ENCODE measurements at regions not wholly inside any gene's neighbourhood (a gene's known extent, or its start where the extent isn't known, plus 50 kb on each side); places are given as distances from the start of the nearest gene placed in this dataset.
"Not testable (repeated sequence)": the region's sequence is repeated elsewhere in the genome, so short reads cannot be mapped to it uniquely, and the experiment has no call there.

DNA sequence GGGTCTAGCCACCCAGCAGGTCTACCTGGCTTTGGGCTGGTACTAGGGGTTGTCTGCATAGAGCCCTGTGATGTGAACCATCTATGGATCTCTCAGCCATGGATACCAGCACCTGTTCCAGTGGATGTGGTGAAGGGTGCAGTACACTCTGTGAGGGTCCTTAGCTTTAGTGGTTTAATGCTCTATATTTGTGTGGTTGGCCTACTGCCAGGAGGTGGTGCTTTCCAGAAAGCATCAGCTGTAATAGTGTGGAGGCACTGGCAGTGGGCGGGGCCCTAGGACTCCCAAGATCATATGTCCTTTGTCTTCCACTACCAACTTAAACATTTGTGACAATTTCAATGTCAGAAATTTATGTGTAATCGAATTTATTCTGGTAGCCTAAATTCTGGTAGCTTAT lies 1065.1 kb downstream of the RPIA start:
- peak; percentile 0 for DNase-seq (ENCODE audit: low spot score)

DNA sequence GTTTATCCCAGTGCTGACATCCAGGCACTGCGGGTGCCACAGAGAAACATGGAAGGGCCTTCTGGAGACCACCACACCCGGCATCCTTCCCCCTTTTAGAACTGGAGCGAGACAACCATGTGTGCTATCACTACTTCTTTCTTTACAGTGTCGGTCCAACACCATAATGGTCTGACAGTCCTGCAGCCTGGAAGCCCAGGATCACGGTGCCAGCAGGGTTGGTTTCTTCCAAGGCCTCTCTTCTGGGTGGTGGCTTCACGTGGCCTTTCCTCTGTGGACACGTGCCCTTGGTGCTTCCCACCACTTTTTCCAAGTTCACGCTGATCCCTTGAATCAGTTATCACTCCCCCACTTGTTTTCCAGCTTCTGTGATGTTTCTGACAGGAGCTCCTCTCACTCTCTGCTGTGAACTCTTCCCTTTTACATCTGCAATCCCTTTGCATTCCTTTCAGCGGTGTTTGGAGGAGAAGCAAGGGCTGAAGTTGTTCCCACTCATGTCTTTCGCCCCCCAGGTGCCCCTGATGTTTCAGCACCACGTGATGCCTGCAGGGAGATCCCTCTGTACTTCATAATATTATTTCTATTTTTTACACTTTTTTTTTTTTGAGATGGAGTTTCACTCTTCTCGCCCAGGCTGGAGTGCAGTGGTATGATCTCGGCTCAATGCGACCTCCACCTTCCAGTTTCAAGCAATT lies 1067.0 kb downstream of the RPIA start:
- not testable (repeated sequence) for DNase-seq (ENCODE audit: low spot score)

DNA sequence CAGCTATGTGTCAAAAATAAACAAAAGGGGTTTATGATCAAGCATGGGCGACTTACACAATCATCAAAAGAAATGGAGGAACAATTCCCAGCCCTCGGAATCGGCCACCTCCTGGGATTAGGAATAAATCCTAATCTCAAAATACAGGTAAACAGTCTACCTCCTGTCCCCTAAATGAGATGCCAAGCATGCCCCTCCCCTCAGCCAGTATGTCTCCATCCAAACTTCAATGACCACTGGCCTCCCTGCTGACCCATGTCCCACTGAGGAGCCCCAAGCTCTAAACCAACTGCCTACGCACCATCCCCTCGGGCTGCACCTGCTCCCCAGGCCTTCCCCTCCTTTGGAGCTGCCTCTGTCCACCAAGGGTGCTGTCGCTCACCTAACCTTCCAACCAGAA lies 1069.3 kb downstream of the RPIA start:
- DNase-seq (ENCODE audit: low spot score): not testable (repeated sequence)

DNA sequence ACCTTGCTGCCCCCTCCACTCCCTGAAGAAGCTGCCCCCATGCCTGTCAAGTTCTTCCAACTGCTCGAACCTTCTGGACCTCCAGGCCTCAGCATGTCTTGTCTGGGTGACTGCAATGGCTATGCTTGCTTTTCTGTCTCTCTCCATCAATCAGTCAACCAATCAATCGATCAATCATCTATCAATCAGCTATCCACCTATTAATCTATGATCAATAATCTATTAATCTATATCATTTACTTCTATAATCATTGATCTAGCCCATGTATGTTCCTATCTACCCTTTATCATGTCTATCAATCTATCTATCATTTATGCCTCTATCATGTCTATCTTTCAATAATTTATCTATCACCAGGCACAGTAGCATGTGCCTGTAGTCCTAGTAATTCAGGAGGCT lies 1069.7 kb downstream of the RPIA start:
- DNase-seq (ENCODE audit: low spot score): not testable (repeated sequence)

DNA sequence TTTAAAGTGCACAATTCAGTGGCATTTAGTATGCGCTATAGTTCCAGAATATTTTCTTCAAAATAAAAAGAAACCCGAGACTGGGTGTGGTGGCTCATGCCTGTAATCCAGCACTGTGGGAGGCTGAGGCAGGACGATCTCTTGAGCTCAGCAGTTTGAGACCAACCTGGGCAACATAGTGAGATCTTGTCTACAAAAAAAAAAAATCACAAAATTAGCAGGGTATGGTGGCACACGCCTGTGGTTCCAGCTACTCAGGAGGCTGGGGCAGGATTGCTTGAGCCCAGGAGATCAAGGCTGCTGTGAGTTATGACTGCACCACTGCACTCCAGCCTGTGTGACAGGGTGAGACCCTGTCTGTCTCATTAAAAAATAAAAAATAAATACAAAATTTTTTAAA lies 1070.4 kb downstream of the RPIA start:
- not testable (repeated sequence) for DNase-seq (ENCODE audit: low spot score)

DNA sequence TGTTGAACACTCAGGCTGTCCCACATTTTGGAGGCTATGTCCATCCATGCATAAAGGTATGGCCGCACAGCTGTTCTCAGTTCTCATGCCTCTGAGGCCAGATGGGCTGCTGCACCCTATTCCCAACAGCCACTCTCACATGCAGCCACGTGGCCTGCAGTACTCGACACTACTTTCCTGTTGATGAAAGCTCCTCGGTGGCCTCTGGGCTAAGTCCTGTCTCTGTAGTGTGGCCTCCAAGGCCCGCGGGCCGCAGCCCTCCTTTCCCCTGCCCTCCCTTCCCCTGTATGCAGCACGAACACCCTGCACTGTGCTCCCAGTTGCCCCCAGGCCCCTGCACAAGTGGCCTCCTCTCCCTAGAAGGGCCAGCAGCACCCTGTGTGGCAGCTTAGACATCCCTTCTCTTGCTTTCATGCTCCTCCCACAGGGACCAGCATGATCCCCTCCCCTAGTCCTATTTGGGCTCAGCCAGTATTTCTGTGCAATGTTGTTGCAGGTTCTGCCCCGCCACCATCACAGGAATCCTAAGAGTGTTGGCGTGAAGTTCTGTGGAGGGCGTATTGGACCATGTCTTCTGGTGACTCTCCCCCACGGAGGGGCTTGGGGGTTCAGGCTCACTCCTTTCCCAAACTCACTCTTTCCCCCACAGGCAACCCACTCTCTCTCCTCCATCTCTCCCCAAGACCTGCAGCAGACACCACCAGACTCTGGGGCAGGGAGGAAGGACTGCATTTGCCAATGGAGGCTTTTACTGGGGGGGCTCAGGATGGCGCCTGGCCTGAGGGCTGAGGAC lies 1071.2 kb downstream of the RPIA start:
- peak; percentile 6 for DNase-seq (ENCODE audit: low spot score)

DNA sequence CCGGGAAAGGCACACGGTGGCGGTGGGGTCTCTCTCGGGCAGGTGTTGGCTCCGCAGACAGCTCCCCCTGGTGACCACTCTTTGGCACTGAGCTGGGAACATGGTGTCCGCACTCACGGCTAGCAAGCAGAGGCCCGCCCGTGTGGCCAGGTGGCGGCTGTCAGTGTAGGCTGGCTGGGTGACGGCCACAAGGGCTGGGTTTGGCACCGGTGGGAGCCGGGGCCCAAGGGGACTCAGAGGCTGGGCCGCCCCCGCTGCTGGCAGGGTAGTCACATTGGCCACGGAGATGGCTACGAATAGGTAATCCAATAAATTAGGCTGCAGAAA lies 1071.7 kb downstream of the RPIA start:
- peak; percentile 9 for DNase-seq (ENCODE audit: low spot score)

DNA sequence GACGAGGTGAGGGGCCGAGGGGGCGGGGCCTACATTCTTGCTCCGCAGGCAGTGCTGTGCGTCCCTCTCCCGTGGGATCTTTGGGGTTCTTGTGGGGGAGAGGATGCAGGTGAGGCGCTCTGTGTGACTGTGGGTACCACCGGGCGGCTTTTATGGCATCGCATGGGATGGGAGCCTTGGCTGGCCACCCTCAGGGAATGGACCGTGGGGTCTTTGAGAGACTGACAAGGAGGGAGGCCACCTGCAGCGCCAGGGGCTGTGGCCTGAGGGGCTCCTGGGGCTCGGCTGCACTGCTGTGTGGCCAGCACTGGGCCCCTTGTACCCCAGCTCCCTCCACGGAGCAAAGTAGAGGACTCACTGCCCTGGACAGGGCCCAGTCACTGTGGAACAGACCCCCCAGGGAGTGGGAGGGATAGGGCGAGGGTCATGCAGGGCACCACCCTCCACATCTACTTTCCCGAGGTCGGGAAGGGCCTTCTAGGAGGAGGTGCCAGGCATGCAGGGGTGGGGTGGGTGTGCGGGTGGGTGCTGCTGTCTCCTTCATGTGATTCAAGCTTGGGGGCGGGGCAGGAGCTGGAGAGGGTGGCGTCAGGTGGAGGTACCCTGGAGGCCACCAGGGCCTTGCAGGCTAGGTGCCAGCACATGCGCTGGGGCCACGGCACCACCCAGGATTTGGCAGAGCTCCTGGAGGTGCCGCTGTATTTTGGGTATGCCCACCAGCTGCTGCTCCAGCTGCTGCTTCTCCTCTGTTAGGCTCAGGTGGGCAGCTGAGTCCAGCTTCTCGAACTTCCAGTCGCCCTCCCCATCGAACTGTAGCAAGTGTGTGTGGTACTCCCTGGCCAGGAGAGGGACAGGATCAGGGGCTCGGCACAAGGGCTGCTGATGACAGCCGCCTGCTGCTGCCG lies 1072.4 kb downstream of the RPIA start:
- peak; percentile 8 for DNase-seq (ENCODE audit: low spot score)

DNA sequence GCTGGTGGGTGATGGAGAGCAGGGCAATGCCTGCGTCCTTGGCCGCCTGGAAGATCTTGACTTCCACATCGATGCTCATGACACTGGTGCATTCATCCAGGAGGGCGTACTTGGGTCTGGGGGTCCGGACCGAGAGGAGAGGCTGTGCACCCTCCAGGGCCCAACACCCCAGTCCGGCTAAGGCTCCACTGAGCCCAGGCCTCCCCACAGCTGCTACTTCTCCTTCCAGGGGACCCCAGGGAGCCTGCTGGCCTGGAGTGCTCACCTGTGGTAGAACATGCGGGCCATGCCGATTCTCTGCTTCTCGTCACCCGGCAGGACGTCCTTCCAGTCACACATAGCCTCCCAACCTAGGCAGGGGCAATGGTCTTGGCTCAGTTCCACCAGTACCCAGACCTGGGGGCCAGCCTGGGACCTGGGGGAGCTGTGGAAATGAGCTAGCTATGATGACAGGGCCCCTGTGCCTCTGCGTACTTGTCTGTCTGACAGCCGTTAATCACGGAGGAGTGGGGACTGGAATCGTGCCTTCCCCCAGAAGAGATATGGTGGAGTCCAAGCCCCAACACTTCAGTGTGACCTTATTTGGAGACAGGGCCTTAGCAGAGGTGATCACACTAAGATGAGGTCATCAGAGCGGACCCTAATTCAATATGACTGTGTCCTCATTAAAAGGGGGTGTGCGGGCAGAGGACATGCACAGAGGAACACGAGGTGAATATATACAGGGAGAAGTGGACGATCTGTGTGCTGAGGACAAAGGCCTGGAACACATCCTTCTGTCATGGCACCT lies 1073.3 kb downstream of the RPIA start:
- peak; percentile 4 for DNase-seq (ENCODE audit: low spot score)

DNA sequence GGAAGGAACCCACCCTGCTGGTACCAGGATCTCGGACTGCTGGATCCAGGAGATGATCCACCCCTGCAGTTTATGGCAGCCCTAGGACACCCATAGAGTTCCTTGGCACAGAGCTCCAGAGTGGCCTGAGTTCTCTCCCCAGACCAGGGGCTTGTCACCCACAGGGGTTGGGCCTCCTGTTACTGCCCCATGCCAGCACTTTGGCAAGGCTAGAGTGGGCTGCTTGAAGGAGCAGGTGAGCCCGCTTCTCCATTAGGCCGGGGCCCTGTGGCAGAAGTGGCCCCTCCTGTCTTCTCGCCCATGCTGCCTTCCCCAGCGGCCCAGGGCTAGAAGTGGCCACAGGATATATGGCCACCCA lies 1073.9 kb downstream of the RPIA start:
- DNase-seq (ENCODE audit: low spot score): peak; percentile 1

DNA sequence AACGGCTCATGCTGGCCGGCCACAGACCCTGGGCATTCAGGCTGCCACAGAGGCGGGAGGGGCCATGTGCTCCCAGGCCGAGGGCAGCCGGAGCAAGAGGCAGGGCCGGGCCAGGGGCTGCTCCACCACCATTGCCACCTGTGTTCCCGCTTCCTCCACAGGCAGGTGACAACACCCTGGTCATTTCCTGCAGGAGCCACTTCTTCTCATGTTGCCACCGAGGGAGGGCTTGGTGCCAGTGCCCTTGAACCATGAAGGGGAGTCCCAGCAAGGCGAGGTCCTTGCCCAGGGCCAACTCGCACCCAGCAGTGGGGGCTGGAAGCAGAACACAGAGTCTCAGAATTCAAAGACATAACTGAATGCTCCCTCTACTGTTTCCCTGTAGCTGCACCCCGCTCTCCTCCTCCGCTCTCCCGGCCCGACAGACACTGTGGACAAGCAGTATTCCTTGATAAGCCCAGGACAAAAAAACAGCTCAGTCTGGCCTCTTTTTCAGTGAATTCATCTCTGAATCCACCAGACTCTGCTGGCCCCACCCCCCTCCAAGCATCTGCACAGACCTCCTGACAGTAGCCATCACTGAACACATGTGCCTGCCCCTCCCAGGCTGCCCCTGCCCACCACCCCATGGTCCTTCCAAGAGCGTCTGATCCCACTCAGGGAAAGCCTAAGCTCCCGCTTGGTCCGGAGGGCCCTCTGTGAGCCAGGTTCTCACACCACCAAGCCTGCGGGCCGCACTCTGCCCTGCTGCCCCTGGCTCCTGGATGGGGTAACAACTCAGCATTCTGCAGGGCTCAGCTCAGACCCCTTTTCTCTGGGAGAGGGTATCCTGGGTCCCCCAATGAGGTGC lies 1074.9 kb downstream of the RPIA start:
- DNase-seq (ENCODE audit: low spot score): peak; percentile 5

DNA sequence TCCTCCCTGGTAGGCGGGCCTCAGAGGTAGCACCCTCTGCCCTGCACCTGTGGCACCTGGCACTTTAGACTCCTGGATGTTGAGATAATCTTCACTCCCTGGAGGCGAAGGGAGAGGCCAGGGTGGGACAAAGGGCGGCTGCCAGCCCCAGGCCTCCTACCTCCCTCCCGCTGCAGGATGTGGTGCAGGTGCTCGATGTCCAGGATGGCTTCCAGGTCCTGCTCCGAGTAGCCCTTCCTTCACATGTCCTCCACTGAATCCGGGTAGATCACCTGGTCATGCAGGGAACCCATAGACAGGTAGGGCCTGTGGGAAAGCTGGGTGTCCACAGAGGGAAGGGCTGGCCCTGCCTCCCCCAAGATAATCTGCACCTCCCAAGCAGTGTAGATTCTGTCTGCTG lies 1075.6 kb downstream of the RPIA start:
- peak; percentile 2 for DNase-seq (ENCODE audit: low spot score)

DNA sequence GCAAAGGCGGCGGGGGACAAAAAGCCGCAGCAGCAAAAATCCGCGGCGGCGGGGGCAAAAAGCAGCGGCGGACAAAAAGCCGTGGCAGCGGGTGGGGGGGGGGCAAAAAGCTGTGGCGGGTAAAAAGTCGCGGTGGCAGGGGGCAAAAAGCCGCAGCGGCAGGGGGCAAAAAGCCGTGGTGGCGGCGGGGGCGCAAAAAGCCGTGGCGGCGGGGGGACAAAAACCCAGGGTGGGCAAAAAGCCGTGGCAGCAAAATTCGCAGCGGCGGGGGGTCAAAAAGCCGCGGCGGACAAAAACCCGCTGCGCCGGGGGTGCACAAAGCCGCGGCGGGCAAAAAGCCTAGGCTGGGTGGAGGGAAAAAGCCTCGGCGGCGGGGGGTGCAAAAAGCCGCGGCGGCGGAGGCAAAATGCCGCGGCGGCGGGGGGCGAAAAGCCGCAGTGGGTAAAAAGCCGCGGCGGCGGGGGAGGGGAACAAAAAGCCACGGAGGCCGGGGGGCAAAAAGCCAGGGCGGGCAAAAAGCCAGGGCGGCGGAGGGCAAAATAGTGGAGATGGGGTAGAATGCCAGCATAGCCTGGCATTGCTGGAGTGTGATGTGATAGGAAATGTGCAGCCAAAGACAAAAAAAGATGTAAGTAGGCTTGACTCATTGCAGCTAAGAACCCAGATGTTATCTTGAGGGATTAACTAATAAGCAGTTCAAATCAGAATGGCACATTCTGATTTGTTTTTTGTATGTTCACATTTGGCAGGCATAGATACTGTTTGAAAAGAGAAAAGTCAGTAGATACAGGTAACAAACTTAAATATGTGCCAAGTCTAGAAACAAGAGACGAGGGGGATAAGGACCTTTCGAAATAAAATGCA lies 1076.3 kb downstream of the RPIA start:
- DNase-seq (ENCODE audit: low spot score): peak; percentile 29

DNA sequence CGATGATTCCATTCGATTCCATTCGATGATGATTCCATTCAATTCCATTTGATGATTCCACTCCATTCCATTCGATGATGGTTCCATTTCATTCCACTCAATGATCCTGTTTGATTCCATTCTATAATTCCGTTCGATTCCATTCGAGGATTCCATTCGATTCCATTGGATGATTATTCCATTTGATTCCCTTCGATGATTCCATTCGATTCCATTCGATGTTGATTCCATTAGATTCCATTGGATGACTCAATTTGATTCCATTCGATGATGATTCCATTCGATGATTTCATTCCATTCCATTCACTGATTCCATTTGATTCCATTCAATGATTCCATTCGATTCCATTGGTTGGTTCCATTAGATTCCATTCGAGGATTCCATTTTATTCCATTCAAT lies 1084.4 kb downstream of the RPIA start:
- DNase-seq (ENCODE audit: low spot score): no peak

DNA sequence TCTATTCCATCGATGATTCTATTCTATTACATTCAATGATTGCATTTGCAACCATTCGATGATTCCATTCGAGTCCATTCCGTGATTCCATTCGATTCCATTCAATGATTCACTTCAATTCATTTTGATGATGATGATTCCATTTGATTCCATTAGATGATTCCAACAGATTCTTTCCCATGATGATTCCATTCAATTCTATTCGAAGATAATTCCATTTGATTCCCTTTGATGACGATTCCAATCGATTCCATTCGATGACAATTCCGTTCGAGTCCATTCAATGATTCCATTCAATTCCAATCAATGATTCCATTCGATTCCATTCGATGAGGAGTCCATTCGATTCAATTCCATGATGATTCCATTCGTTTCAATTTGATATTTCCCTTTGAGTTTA lies 1088.8 kb downstream of the RPIA start:
- no peak for DNase-seq (ENCODE audit: low spot score)

DNA sequence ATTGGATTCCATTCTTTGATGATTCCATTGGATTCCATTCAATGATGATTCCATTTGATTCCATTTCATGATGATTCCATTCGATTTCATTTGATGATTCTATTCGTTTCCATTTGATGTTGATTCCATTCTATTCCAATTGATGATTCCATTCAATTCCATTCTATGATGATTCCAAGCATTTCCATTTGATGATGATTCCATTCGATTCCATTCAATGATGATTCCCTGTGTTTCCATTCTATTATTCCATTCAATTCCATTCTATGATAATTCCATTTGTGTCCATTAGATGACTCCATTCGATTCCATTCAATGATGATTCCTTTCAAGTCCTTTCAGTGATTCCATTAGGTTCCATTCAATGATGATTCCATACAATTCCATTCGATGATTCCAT lies 1090.5 kb downstream of the RPIA start:
- no peak for DNase-seq (ENCODE audit: low spot score)

DNA sequence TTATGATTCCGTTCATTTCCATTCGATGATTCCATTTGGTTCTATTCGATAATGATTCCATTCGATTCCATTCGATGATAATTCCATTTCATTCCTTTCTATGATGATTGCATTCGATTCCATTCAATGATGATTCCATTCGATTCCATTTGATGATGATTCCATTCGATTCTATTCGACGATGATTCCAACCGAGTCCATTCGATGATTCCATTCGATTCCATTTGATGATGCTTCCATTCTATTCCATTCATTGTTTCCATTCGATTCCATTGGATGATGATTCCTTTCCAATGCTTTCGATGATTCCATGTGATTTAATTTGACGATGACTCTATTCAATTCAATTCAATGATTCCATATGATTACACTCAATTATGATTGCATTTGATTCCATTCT lies 1093.5 kb downstream of the RPIA start:
- no peak for DNase-seq (ENCODE audit: low spot score)

DNA sequence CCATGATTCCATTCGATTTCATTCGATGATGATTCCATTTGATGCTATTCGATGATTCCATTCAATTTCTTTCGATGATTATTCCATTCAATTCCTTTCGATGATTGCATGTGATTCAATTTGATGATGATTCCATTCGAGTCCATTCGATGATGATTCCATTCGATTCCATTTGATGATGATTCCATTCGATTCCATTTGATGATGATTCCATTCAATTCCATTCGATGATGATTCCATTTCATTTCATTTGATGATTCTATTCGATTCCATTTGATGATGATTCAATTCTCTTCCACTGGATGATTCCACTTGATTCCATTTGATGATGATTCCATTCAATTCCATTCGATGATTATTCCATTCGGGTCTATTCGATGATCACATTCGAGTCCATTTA lies 1094.1 kb downstream of the RPIA start:
- DNase-seq (ENCODE audit: low spot score): not testable (repeated sequence)

DNA sequence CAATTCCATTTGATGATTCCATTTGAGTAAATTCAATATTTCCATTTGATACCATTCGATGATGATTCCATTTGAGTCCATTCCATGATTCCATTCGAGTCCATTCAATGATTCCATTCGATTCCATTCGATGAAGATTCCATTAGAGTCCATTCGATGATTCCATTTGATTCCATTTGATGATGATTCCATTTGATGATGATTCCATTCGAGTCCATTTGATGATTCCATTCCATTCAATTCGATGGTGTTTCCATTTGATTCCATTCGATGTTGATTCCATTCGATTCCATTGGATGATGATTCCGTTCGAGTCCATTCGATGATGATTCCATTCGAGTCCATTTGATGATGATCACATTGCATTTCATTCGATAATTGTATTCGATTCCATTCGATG lies 1095.2 kb downstream of the RPIA start:
- not testable (repeated sequence) for DNase-seq (ENCODE audit: low spot score)

DNA sequence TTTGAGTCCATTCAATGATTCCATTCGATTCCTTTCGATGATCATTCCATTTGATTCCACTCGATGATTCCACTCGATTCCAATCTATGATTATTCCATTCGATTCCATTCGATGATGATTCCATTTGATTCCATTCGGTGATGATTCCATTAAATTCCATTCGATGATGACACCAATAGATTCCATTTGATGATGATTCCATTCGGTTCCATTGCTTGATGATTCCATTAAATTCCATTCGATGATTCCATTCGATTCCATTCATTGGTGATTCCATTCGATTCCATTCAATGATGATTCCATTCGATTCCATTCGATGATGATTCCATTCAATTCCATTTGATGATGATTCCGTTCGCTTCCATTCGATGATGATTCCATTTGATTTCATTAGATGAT lies 1104.1 kb downstream of the RPIA start:
- not testable (repeated sequence) for DNase-seq (ENCODE audit: low spot score)

All from D341Med (cell line).